HG02973 (cell line): ENCODE measurements at regions not wholly inside any gene's neighbourhood (a gene's known extent, or its start where the extent isn't known, plus 50 kb on each side); places are given as distances from the start of the nearest gene placed in this dataset.

ENCODE experiments used
- ATAC-seq: cut with Tn5 transposase; IDR thresholded peaks from one replicate; pipeline ENCODE4 v1.9.1; 2021; ENCODE audit warnings: moderate library complexity; ENCODE audit not compliant: unreplicated experiment

- ATAC-seq = no peak
These were observed 132.5 kb downstream of the OLFM1 start for GRCh38 chr9:135219676-135220600.

- ATAC-seq = no peak
These were observed 133.4 kb downstream of the OLFM1 start for GRCh38 chr9:135220601-135221575.

- no peak for ATAC-seq
These were observed 134.1 kb downstream of the OLFM1 start for GRCh38 chr9:135221576-135221950.

- no peak for ATAC-seq
These were observed 134.6 kb downstream of the OLFM1 start for GRCh38 chr9:135221951-135222631.

- ATAC-seq = no peak
These were observed 135.7 kb downstream of the OLFM1 start for GRCh38 chr9:135222881-135223760.

- no peak for ATAC-seq
These were observed 136.4 kb downstream of the OLFM1 start for GRCh38 chr9:135223831-135224230.

GRCh38 chr9:135224286-135224877, 136.9 kb downstream of the OLFM1 start:
- ATAC-seq = no peak

GRCh38 chr9:135224921-135225541, 137.6 kb downstream of the OLFM1 start:
- ATAC-seq = no peak

- ATAC-seq = no peak
These were observed 138.3 kb downstream of the OLFM1 start for GRCh38 chr9:135225619-135226228.

GRCh38 chr9:135226369-135227050, 139.0 kb downstream of the OLFM1 start:
- no peak for ATAC-seq

GRCh38 chr9:135227641-135228251, 140.3 kb downstream of the OLFM1 start:
- no peak for ATAC-seq

- no peak for ATAC-seq
These were observed 141.0 kb downstream of the OLFM1 start for GRCh38 chr9:135228345-135228982.

GRCh38 chr9:135228983-135229625, 141.6 kb downstream of the OLFM1 start:
- ATAC-seq = no peak

GRCh38 chr9:135229701-135230385, 142.4 kb downstream of the OLFM1 start:
- no peak for ATAC-seq

- no peak for ATAC-seq
These were observed 142.9 kb downstream of the OLFM1 start for GRCh38 chr9:135230386-135230765.

- no peak for ATAC-seq
These were observed 143.5 kb downstream of the OLFM1 start for GRCh38 chr9:135230817-135231520.
